HFFc6 (cell line): ENCODE measurements at regions not wholly inside any gene's neighbourhood (a gene's known extent, or its start where the extent isn't known, plus 50 kb on each side); places are given as distances from the start of the nearest gene placed in this dataset.

Source experiments
- DNase-seq: peaks from one replicate; pipeline ENCODE4 v3.0.0-alpha.2; 2018
- H3K27ac Mint-ChIP-seq: 2 replicates; pipeline ENCODE4 v1.8.0; 2020; ENCODE audit warnings: mild to moderate bottlenecking, mixed read lengths
- H3K27me3 Mint-ChIP-seq: 2 replicates; pipeline ENCODE4 v1.8.0; 2021; ENCODE audit warnings: mild to moderate bottlenecking, moderate library complexity, mixed read lengths; ENCODE audit not compliant: insufficient read depth
- H3K36me3 Mint-ChIP-seq: 2 replicates; pipeline ENCODE4 v1.8.0; 2021; ENCODE audit warnings: low read depth, mixed read lengths
- H3K4me1 Mint-ChIP-seq: 2 replicates; pipeline ENCODE4 v1.8.0; 2020; ENCODE audit warnings: low read depth, mixed read lengths
- H3K4me3 Mint-ChIP-seq: 2 replicates; pipeline ENCODE4 v1.8.0; 2020; ENCODE audit warnings: mild to moderate bottlenecking, moderate library complexity, mixed read lengths
- H3K9me3 Mint-ChIP-seq: 2 replicates; pipeline ENCODE4 v1.8.0; 2020; ENCODE audit warnings: mild to moderate bottlenecking, mixed read lengths
- CTCF ChIP-seq: fragments of 200-600 bp; sonication (generic); IDR thresholded peaks from 2 replicates; pipeline ENCODE4 v1.5.0; 2021; ENCODE audit warnings: antibody characterized with exemption, mild to moderate bottlenecking

GRCh38 chr4:57418133-57418532, 307.9 kb upstream of the IGFBP7 start:
- H3K4me1 Mint-ChIP-seq: no peaks in the 10 kb centered on the region
- H3K27me3 Mint-ChIP-seq: no peaks in the 10 kb centered on the region; the same call in none of the 2 replicates
- H3K4me3 Mint-ChIP-seq: no peak overlapping the region
- DNase-seq: no peak
- H3K27ac Mint-ChIP-seq: no peak overlapping the region
- TF ChIP-seq CTCF: no peak
- H3K9me3 Mint-ChIP-seq: peaks cover 4% of the 10 kb centered on the region; the same call in 1 of the 2 replicates
- no peaks in the 10 kb centered on the region for H3K36me3 Mint-ChIP-seq

GRCh38 chr4:57412259-57413054, 302.3 kb upstream of the IGFBP7 start:
- Mint-ChIP-seq H3K9me3 (no peaks in the 10 kb centered on the region), H3K27me3 (peaks cover 2% of the 10 kb centered on the region; the same call in 1 of the 2 replicates), H3K36me3 (no peaks in the 10 kb centered on the region), H3K4me3 (no peak overlapping the region), H3K4me1 (no peaks in the 10 kb centered on the region), H3K27ac (no peak overlapping the region)
- no peak for DNase-seq
- TF ChIP-seq CTCF: no peak

- TF ChIP-seq CTCF: no peak
- H3K9me3 Mint-ChIP-seq: no peaks in the 10 kb centered on the region
Observed at GRCh38 chr4:57410331-57411052, 300.3 kb upstream of the IGFBP7 start.

GRCh38 chr4:57405359-57405758, 295.2 kb upstream of the IGFBP7 start:
- peaks cover 25% of the 10 kb centered on the region for H3K4me1 Mint-ChIP-seq
- peak; percentile 71 for DNase-seq

More at GRCh38 chr4:57410331-57411052, 300.3 kb upstream of the IGFBP7 start:
- Mint-ChIP-seq H3K4me1 (peaks cover 4% of the 10 kb centered on the region), H3K27me3 (peaks cover 2% of the 10 kb centered on the region; the same call in 1 of the 2 replicates), H3K4me3 (no peak overlapping the region), H3K27ac (no peak overlapping the region), H3K36me3 (no peaks in the 10 kb centered on the region)
- DNase-seq: no peak

GRCh38 chr4:57404483-57404882, 294.3 kb upstream of the IGFBP7 start:
- no peak for DNase-seq
- peaks cover 25% of the 10 kb centered on the region for H3K4me1 Mint-ChIP-seq
- no peaks in the 10 kb centered on the region for H3K36me3 Mint-ChIP-seq
- H3K4me3 Mint-ChIP-seq: no peak overlapping the region
- TF ChIP-seq CTCF: no peak
- no peaks in the 10 kb centered on the region for H3K27me3 Mint-ChIP-seq
- no peak overlapping the region for H3K27ac Mint-ChIP-seq
- no peaks in the 10 kb centered on the region for H3K9me3 Mint-ChIP-seq

More at GRCh38 chr4:57405359-57405758, 295.2 kb upstream of the IGFBP7 start:
- H3K27ac Mint-ChIP-seq: no peak overlapping the region
- TF ChIP-seq CTCF: no peak
- no peaks in the 10 kb centered on the region for H3K9me3 Mint-ChIP-seq
- no peaks in the 10 kb centered on the region for H3K36me3 Mint-ChIP-seq
- H3K27me3 Mint-ChIP-seq: no peaks in the 10 kb centered on the region
- no peak overlapping the region for H3K4me3 Mint-ChIP-seq
